NT2/D1 (cell line): ENCODE measurements at regions not wholly inside any gene's neighbourhood (a gene's known extent, or its start where the extent isn't known, plus 50 kb on each side); places are given as distances from the start of the nearest gene placed in this dataset.

Source experiments
- SUZ12 ChIP-seq: IDR thresholded peaks from 2 replicates; pipeline ENCODE4 v1.6.1; 2011; ENCODE audit not compliant: insufficient read length, insufficient read depth; ENCODE audit errors: extremely low read depth
- YY1 ChIP-seq: IDR thresholded peaks from 2 replicates; pipeline ENCODE4 v1.6.1; 2011; ENCODE audit not compliant: insufficient read length, insufficient read depth

DNA sequence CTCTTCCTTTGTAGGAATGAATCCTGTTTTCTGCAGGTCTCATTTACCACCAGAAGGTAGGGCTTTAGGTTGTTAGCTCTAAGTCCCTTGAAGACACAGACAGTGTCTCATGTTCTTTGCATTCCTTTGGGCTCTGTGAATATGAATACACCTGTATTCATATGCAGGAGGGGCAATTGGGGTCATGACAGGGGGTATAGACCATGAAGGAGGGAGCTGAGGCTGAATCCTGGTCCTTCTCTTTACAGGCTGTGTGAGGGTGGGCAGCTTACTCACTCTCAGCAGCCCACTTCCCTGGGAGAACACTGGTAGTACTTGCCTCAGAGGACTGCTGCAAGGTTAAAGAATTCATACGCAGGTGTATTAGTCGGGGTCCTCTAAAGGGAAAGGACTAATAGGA lies 267.2 kb upstream of the MGMT start:
- TF ChIP-seq YY1 (no peak), SUZ12 (no peak)
